GM18498 (cell line): ENCODE measurements at regions not wholly inside any gene's neighbourhood (a gene's known extent, or its start where the extent isn't known, plus 50 kb on each side); places are given as distances from the start of the nearest gene placed in this dataset.
"Not testable (repeated sequence)": the region's sequence is repeated elsewhere in the genome, so short reads cannot be mapped to it uniquely, and the experiment has no call there.

Experiments
- ATAC-seq: cut with Tn5 transposase; IDR thresholded peaks from one replicate; pipeline ENCODE4 v1.9.1; 2021; ENCODE audit warnings: mild to moderate bottlenecking, moderate library complexity; ENCODE audit not compliant: unreplicated experiment

- ATAC-seq, result no peak
Measured at GRCh38 chr6:179340-179950, 112.8 kb upstream of the DUSP22 start.

GRCh38 chr6:180091-180694 lies 112.1 kb upstream of the DUSP22 start:
- not testable (repeated sequence) for ATAC-seq

DNA sequence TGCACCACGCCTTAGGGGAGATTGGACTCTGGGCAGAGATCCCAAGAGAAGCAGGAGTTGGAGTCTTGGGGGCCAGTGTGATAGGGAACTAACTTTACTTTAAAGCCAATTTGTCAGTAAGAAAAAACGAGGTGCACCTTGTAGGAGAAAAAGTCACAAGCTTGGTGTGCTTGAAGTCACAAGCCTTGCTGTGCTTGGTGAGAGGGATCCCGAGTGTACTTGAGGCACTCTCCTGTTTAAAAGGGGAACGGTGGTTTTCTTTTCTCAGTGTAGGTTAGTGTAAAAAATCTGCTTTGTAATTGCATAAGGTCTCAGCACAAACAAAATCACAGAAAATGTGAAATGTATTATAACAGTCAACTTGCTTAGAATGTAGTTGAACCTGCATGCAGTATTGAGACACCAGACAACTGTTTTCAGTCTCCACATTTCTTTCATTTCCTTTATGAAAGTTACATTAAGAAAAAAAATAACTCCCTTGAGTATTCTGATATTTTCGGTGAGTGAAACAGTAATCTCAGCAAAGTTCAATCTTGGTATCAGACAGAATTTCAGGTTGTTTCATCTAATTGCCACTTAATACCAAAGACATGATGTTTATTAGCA lies 111.1 kb upstream of the DUSP22 start:
- peak; percentile 65 for ATAC-seq

- no peak for ATAC-seq
Measured at GRCh38 chr6:183668-184067, 108.6 kb upstream of the DUSP22 start.

DNA sequence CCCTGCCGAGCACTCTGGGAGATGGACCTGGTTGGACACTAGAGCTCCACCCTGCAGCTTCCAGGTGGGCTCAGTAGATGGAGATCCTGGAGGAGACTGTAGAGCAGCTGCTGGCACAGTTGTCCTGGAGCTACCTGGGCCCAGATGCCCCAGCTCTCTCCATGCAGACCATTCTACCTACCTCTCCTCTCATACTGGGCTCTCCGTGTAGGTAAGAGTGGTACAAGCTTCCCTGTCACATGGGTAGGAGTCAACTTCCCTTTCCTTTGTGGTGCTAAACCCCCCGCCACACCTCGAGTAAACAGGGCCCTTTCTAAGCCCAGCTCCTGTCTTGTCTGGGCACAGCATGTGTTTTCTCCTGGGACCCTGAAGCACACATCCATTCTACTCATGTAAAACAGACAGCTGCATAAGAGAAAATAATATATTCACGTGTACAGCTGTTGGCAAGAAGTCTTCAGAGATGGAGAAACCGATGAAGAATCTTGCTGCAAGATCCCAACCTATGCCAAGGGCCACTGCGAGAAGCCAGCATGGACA lies 108.1 kb upstream of the DUSP22 start:
- no peak for ATAC-seq

GRCh38 chr6:186340-186965 lies 105.8 kb upstream of the DUSP22 start:
- ATAC-seq, result no peak

DNA sequence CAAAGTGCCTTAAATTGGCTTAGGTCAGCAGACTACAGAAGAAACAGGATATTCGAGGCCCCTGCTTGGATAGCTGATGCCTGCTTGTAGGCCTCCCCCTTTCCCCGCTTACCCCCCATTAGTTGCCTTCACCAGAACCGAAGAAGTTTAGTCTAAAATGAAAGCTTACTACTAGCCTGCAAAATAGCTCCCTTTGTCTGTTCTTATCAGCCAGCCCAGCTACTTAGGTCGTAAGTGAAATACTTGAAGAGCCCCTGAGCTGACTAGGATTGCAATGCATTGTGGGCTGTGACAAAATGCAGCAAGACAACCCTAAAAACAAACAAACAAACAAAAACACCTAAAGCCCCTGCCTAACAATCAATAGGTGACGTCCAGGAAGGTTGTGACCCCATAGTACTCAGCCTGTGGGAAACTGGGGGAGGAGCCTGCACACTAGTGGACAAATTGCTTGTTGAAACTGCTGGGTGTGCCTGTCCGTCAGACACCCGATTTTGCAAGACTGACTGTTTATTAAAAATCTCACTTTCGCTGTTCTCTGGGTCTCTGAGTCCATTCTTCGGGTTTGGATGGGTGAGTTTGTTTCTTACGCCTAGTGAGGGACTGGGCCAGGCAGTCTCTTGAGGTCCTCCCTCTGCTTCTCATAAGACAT lies 105.0 kb upstream of the DUSP22 start:
- ATAC-seq, result no peak

- ATAC-seq, result peak; percentile 67
Measured at GRCh38 chr6:188821-189655, 103.2 kb upstream of the DUSP22 start.

DNA sequence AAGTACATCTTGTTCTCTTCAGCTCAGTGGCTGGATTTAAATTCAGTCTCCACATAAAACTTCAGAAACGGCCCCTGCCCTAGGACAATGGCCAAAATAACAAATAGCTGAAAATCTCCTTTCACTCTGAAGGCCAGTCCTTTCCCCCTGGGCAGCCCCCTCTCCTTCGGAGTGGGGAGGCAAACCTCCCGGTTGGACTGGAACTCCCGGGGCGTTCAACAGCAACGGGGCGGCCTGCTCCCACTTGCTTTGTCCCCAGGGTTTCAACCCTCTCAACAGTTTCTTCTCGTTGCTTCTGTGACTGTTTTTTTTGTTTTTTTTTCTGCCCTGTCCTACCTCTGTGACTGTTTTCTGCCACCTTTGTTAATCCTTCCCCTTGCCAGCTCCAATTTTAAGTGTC lies 102.6 kb upstream of the DUSP22 start:
- peak; percentile 4 for ATAC-seq

DNA sequence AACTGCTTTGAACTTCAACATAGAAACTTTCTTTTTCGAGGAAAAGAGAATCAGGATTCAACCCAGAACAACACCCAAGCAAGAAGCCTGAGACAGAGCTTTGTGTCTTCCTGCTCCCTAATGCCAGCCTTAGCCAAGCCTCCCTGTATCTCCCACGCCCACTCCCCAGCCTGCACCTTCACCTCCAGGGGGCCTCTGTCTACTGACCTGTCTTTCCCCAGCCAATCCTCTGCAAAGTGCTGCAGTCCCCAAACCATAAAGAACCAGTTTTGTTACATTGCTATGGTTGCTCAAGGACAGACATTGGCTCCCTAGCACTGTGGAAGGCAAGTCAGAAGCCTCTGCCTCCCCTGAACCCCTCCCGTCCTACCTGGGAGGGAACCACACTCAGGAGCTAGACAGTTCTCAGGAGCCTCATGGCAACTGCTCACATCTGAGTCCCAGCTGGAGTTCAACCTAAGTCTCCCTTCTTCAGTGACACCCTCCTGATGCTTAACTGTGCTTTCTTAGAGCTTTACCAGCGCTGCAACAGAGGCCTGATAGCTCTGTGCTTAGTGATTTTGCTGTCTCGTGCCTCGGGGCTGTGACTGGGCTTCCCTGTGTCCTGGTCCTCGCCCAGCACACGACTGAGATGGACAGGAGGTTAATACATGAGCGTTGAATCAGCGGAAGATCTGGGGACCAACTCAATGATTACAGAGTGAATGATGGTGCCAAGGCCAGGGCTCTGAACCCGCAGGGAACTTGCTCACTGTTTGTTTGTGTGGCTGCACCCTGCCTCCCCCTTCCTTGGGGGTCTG lies 101.5 kb upstream of the DUSP22 start:
- no peak for ATAC-seq

- no peak for ATAC-seq
Measured at GRCh38 chr6:191487-192312, 100.6 kb upstream of the DUSP22 start.

DNA sequence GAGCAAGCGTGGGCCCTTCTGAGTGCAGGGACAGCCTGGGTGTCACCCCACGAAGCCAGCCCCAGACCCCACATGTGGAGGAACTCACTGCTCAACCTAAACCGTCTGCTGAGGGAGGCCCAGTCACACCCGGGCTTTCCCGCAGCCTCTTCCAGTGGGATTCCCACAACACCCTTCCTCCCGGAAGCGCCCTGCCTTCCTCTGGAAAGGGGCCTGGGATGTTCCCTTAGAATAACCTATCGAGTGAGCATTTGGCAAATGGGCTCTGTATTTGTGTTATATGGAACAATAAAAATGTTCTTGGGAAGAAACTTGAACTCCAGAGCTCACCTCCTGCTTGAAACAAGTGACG lies 100.0 kb upstream of the DUSP22 start:
- no peak for ATAC-seq

DNA sequence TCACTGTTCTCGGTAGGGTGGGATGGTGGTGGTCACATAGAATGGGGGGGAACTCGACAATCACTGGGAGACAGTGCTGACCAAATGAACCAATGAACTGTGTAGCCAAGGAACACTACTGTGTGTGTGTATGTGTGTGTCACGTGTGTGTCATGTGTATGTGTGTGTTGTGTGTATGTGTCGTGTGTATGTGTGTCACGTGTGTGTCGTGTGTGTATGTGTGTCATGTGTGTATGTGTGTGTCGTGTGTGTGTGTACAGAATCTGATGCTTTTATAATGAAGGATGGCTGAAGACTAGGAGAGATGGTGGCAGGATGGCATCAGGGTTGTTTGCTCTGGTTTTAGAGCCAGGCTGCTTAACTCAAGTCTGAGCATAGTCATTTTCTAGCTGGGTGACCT lies 99.1 kb upstream of the DUSP22 start:
- ATAC-seq, result no peak

DNA sequence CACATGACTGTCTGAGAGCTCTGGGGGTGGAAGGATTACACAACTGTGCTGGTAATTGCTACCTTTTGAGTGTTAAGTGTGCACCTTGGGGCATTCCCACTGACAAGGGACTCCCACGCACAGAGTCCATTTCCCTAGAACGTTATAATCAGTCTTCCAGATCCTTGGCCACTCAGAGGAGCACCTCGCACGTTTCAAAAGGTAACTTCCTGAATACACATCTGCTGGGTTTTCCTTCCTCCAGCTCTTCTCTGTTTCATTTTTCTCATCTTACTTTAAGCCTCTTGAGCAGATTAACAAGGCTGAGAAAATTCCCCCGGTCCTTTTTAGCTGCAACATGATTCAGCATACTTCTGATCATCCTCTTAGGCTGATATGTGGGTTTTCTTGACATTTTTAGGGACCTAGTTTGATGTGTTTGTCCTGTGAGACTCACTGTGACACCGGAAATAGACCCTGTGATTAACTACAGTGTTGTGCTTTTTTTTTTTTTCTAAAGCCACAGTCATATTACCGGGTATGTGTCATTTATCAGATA lies 98.4 kb upstream of the DUSP22 start:
- ATAC-seq, result peak; percentile 38

- ATAC-seq, result no peak
Measured at GRCh38 chr6:195861-196360, 96.4 kb upstream of the DUSP22 start.

DNA sequence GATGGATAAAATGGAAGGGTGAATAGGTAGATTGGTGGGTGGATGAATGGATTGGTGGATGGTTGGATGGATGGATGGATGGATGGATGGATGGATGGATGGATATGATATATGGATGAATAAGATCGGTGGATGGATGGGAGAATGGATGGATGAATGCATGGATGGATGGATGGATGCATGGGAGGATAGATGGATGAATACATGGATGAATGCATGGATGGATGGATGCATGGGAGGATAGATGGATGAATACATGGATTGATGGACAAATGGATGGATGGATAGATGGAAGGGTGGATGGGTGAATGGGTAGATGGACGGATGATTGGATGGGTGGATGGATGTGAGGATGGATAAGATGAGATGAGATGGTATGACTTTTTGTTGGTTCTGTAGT lies 95.7 kb upstream of the DUSP22 start:
- no peak for ATAC-seq

DNA sequence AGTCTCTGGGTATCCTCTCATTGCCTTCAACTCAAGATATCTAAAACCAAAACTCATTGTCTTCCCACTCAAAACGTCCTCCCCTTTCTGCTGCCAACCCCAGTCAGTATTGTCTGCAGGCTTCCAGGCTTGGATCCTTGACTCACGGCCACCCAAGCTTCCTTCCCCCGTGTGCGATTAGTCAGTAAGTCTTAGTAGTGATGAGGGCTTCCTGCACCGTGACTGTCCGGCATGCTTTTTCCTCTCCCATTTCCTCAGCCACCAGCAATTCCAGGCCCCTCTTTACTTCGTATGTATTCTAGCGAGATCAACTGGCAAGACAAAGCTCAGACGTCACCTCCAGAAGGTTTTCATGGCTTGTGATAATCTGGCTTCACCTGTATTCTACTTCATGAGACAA lies 88.6 kb upstream of the DUSP22 start:
- no peak for ATAC-seq

GRCh38 chr6:206264-206663 lies 86.0 kb upstream of the DUSP22 start:
- ATAC-seq, result no peak
